ENCODE measurements at regions not wholly inside any gene's neighbourhood (a gene's known extent, or its start where the extent isn't known, plus 50 kb on each side); places are given as distances from the start of the nearest gene placed in this dataset.

DNA sequence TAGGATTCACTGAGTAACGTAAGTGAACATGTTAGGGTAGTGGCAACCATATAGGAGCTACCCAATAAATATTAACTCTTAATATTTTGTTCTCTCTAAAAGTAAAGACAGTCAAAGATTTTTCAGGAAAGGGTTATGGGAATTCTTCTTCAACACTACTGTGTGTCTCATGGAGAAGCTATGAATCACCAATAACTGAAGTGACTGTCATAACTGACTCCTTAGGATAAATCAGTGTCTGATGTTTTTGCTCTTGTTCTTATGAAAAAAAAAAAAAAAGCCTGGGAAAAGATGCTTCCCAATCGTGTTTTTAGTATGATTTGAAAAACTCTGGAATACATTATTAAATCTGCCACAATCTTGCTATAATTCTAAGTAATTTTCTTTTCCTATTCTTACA, 111.2 kb upstream of the CEP126 start:
- TF ChIP-seq, protein P1, sequence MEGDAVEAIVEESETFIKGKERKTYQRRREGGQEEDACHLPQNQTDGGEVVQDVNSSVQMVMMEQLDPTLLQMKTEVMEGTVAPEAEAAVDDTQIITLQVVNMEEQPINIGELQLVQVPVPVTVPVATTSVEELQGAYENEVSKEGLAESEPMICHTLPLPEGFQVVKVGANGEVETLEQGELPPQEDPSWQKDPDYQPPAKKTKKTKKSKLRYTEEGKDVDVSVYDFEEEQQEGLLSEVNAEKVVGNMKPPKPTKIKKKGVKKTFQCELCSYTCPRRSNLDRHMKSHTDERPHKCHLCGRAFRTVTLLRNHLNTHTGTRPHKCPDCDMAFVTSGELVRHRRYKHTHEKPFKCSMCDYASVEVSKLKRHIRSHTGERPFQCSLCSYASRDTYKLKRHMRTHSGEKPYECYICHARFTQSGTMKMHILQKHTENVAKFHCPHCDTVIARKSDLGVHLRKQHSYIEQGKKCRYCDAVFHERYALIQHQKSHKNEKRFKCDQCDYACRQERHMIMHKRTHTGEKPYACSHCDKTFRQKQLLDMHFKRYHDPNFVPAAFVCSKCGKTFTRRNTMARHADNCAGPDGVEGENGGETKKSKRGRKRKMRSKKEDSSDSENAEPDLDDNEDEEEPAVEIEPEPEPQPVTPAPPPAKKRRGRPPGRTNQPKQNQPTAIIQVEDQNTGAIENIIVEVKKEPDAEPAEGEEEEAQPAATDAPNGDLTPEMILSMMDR (IDR thresholded peaks at IDR 0.05) = no peak
- TF ChIP-seq POLR2AphosphoS5 (IDR thresholded peaks at IDR 0.05) = no peak
- no peak for TF ChIP-seq POLR2A (IDR thresholded peaks at IDR 0.05)

All from prostate gland (tissue), 2 donors.